ENCODE measurements at regions not wholly inside any gene's neighbourhood (a gene's known extent, or its start where the extent isn't known, plus 50 kb on each side); places are given as distances from the start of the nearest gene placed in this dataset.

- no peak for DNase-seq
These were observed 587.4 kb downstream of the METTL4 start for GRCh38 chr18:1983746-1984515.

GRCh38 chr18:1993866-1994265 is 577.4 kb downstream of the METTL4 start:
- no peak for DNase-seq

- no peak for DNase-seq
These were observed 576.8 kb downstream of the METTL4 start for GRCh38 chr18:1994471-1994870.

GRCh38 chr18:1995041-1995612 is 576.2 kb downstream of the METTL4 start:
- no peak for DNase-seq

- DNase-seq = no peak
These were observed 573.2 kb downstream of the METTL4 start for GRCh38 chr18:1998121-1998520.

GRCh38 chr18:1999387-1999786 is 571.9 kb downstream of the METTL4 start:
- DNase-seq = no peak

- no peak for DNase-seq
These were observed 569.2 kb downstream of the METTL4 start for GRCh38 chr18:2002151-2002550.

GRCh38 chr18:2002604-2003003 is 568.7 kb downstream of the METTL4 start:
- no peak for DNase-seq

- no peak for DNase-seq
These were observed 561.2 kb downstream of the METTL4 start for GRCh38 chr18:2009942-2010697.

GRCh38 chr18:2027016-2027415 is 544.3 kb downstream of the METTL4 start:
- no peak for DNase-seq

GRCh38 chr18:2027756-2028155 is 543.5 kb downstream of the METTL4 start:
- no peak for DNase-seq

GRCh38 chr18:2028986-2029385 is 542.3 kb downstream of the METTL4 start:
- DNase-seq = no peak

GRCh38 chr18:2030647-2031046 is 540.7 kb downstream of the METTL4 start:
- DNase-seq = no peak

GRCh38 chr18:2032036-2032435 is 539.3 kb downstream of the METTL4 start:
- no peak for DNase-seq

GRCh38 chr18:2035056-2035455 is 536.2 kb downstream of the METTL4 start:
- no peak for DNase-seq

GRCh38 chr18:2036086-2036485 is 535.2 kb downstream of the METTL4 start:
- no peak for DNase-seq

- DNase-seq = no peak
These were observed 531.0 kb downstream of the METTL4 start for GRCh38 chr18:2040279-2040678.

- DNase-seq = no peak
These were observed 521.3 kb downstream of the METTL4 start for GRCh38 chr18:2049986-2050385.

GRCh38 chr18:2050702-2051201 is 520.6 kb downstream of the METTL4 start:
- no peak for DNase-seq

- no peak for DNase-seq
These were observed 517.7 kb downstream of the METTL4 start for GRCh38 chr18:2053490-2054089.

GRCh38 chr18:2059336-2059735 is 512.0 kb downstream of the METTL4 start:
- no peak for DNase-seq

GRCh38 chr18:2060086-2060485 is 511.2 kb downstream of the METTL4 start:
- no peak for DNase-seq

- no peak for DNase-seq
These were observed 500.7 kb downstream of the METTL4 start for GRCh38 chr18:2070631-2071030.

Data from CD4-positive, alpha-beta T cell treated with Interleukin-21 for 1 hour (primary cell).